ENCODE measurements at regions not wholly inside any gene's neighbourhood (a gene's known extent, or its start where the extent isn't known, plus 50 kb on each side); places are given as distances from the start of the nearest gene placed in this dataset.

- POLR2A ChIA-PET (ENCODE audit: low non-redundant PET): no interaction called here
- DNase-seq (ENCODE audit: low spot score): no peak
- CTCF ChIA-PET: no interaction called here
- no peak overlapping the region for H3K27ac ChIP-seq
- TF ChIP-seq CTCF (conservative IDR thresholded peaks at IDR 0.05; ENCODE audit: low read depth): no peak
These were observed 147.3 kb upstream of the PMEPA1 start for GRCh38 chr20:57857118-57857517.

GRCh38 chr20:57856658-57857057 is 146.8 kb upstream of the PMEPA1 start:
- DNase-seq (ENCODE audit: low spot score): no peak
- CTCF ChIA-PET: no interaction called here
- no peak for TF ChIP-seq CTCF (conservative IDR thresholded peaks at IDR 0.05; ENCODE audit: low read depth)
- POLR2A ChIA-PET (ENCODE audit: low non-redundant PET): no interaction called here
- H3K27ac ChIP-seq: no peak overlapping the region

DNA sequence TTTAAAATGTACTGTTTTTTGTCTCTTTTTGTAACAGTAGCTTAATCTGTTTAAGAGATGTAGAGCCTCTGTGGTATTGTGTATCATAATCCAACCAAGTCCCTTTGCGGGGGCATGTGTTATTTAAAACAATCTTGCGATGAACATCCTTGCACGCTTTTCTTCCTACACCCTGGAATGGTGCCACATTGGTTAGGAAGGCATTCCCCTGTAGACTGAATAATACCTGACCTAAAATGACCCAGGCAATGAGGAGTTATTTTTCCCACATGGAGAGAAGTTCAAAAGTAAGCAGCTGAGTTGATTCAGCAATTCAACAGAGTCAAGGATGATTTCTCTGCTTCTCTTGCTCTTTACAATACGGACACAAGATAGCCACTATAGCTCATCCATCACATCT is 142.0 kb upstream of the PMEPA1 start:
- ChIA-PET CTCF (no interaction called here), POLR2A (ENCODE audit: low non-redundant PET) (interaction anchor here (0.9 kb wide), 1 partner anchor 142 kb away, joined by 4 read pairs; the partner anchor contains the start of gene PMEPA1)
- DNase-seq (ENCODE audit: low spot score): no peak
- no peak overlapping the region for H3K27ac ChIP-seq
- no peak for TF ChIP-seq CTCF (conservative IDR thresholded peaks at IDR 0.05; ENCODE audit: low read depth)

DNA sequence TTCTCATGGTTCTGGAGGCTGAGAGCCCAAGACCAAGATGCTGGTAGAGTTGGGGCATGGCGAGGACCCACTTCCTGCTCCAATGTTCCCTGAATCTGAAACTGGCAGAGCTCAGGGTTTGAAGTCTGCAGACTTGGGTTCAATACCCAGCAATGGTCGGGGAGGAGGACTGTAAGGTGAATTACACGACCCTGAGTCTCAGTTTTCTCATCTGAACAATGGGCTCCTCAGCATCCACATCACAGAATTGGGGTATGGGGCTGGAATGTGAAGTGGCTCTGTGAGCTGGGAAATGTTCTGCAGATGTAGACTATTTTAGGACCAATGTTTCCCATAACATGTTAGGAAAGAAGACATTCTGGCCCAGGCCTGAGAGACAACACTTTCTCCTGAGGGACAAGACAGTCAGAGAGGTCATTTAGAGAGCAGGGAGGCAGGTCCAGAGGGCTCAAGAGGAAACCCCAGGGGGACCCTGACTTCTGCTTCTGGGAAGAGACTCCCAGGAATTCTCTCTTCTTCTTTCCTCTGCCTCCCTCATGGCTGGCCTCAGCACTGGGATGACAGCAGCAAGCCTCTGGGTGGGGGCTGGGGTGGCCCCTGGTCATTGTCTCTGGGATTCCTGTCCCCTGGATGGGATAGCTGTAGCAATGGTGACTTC is 141.3 kb upstream of the PMEPA1 start:
- ChIA-PET CTCF (interaction anchor here (0.9 kb wide), 1 partner anchor 10 kb away, joined by 3 read pairs; no protein-coding TSS in a partner anchor), POLR2A (ENCODE audit: low non-redundant PET) (interaction anchor here (0.9 kb wide), 1 partner anchor 142 kb away, joined by 4 read pairs; the partner anchor contains the start of gene PMEPA1)
- H3K27ac ChIP-seq: no peak overlapping the region
- no peak for DNase-seq (ENCODE audit: low spot score)
- no peak for TF ChIP-seq CTCF (conservative IDR thresholded peaks at IDR 0.05; ENCODE audit: low read depth)

DNA sequence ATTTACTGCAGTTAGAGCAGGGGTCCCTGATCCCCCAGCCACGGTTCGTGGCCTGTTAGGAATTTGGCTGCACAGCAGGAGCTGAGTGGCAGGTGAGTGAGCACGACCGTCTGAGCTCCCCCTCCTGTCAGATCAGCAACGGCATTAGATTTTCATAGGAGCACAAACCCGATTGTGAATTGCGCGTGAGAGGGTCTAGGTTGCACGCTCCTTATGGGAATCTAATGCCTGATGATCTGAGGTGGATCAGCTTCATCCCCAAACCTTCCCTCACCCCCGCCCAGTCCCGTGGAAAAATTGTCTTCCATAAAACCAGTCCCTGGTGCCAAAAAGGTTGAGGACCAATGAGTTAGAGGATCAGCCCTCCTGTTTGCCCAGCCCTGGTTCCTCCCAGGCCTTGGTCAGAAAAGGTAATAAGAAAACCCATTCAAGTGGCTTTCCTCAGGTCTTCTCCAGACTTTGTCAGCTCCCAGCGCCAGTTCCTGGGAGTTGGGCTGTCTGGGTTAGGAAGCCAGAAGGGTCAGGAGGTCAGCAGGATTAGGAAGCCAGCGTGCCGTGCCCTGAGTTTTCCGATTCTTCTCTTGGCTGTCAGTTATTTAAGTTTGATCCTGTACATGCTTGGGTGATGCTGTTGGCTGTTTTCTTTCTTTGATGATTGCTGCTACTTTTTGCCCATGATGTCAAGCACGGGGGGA is 139.9 kb upstream of the PMEPA1 start:
- ChIA-PET CTCF (no interaction called here), POLR2A (ENCODE audit: low non-redundant PET) (no interaction called here)
- no peak overlapping the region for H3K27ac ChIP-seq
- DNase-seq (ENCODE audit: low spot score): no peak
- TF ChIP-seq CTCF (conservative IDR thresholded peaks at IDR 0.05; ENCODE audit: low read depth): no peak

- no peak for TF ChIP-seq CTCF (conservative IDR thresholded peaks at IDR 0.05; ENCODE audit: low read depth)
- no peak overlapping the region for H3K27ac ChIP-seq
- ChIA-PET POLR2A (ENCODE audit: low non-redundant PET) (no interaction called here), CTCF (no interaction called here)
- no peak for DNase-seq (ENCODE audit: low spot score)
These were observed 139.3 kb upstream of the PMEPA1 start for GRCh38 chr20:57849121-57849520.

Measured in RWPE1 (cell line).